Prostate gland (tissue), 2 donors: ENCODE measurements at regions not wholly inside any gene's neighbourhood (a gene's known extent, or its start where the extent isn't known, plus 50 kb on each side); places are given as distances from the start of the nearest gene placed in this dataset.

Experiments used
- CTCF ChIP-seq, 4 experiments: fragments of 200-600 bp in 2 of 4; fragments of 450-650 bp in 2 of 4; sonication (generic) in 2 of 4; IDR thresholded peaks; 1 replicate in 3 of 4; 2 replicates in 1 of 4; pipeline ENCODE4 v1.5.1; 2016 to 2019; ENCODE audit warnings: antibody characterized with exemption in 4 of 4, mild to moderate bottlenecking in 2 of 4, moderate library complexity in 2 of 4
- POLR2A ChIP-seq: fragments of 450-650 bp; IDR thresholded peaks from one replicate; pipeline ENCODE4 v1.6.1; 2016; ENCODE audit warnings: antibody characterized with exemption, mild to moderate bottlenecking
- POLR2AphosphoS5 ChIP-seq: sonication (generic); formaldehyde crosslinking; IDR thresholded peaks from one replicate; pipeline ENCODE4 v1.6.1; 2017; ENCODE audit warnings: antibody characterized with exemption

DNA sequence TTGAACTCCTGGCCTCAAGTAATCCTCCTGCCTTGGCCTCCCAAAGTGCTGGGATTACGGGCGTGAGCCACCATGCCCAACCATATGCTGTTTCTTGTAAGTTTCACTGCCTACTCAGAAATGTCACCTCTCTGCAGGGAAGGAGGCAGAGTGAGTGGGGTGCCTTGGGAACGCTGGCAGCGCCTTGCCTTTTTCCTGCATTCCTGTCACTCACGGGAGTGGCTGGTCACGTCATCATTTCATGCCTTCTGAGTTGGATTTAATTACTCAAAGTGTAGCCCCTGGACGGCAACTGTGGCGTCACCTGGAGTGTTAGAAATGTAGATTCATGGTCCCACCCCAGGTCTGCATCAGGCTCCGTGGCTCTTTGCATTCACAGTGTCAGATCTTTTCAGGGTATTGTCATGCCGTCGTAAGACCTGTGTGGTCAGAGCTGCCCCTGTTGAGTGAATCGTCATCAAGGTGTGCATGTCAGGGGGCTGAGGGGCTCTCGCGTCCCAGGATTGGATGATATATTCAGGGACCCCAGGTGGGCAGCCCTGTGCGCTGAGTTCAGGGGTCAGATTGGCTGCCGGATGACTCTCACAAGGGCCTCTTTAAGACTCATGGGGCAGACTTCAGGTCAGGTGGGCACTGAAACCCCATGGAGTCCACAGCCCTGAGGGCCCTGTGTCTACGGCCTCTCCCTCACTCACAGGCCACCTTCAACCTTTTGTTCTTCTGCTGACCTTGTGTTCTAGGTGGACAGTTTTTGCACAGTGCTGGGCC lies 65.9 kb upstream of the KLHL25 start:
- no peak for TF ChIP-seq CTCF (IDR thresholded peaks at IDR 0.05)
- no peak for TF ChIP-seq POLR2A
- no peak for TF ChIP-seq POLR2AphosphoS5
